ENCODE measurements at regions not wholly inside any gene's neighbourhood (a gene's known extent, or its start where the extent isn't known, plus 50 kb on each side); places are given as distances from the start of the nearest gene placed in this dataset.

DNA sequence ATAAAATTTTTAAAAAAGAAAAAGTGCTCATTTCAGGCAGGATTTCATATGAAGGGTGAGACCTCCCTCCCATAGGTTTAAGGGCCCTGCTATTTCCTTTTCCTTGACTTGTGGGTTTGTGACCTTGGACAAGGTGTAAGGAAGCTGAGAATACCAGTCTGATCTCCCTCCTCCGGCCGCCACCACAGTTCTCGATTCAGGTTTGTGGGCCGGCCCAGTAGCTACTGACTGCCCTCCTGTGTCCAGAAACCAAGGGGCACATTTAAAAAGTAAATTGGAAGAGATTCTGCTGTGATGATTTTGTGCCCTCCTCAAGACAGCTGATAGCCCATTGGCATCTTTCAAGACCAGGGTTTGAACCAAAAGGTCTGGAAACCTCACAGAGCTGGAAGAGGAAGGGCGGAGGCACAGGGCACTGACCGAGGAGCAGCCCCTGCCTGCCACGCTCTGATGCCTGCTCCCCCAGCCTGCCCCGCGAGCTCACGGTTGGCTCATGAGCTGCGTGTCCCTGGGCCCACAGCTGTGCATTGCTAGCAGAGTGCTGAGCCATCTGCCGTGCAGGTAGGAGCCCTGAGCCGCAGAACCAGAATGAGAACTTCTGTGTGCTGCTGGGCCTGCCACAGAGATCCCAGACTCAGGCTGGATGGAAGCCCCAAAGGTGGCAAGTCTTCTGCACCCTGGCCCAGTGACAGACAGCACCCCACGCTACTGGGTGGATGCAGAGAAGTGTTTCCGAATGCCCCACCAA lies 348.7 kb downstream of the NPHP4 start:
- no peak for TF ChIP-seq CTCF (IDR thresholded peaks at IDR 0.05)
- no peak for TF ChIP-seq POLR2A (IDR thresholded peaks at IDR 0.05)

Measured in lower leg skin (tissue), 3 donors.